GM12878 (cell line): ENCODE measurements at regions not wholly inside any gene's neighbourhood (a gene's known extent, or its start where the extent isn't known, plus 50 kb on each side); places are given as distances from the start of the nearest gene placed in this dataset.

Experiments used
- ATAC-seq: fragments of 200-7000 bp; cut with Tn5 transposase; 3 replicates; pipeline ENCODE4 v1.9.1; 2020; ENCODE audit warnings: mild to moderate bottlenecking, moderate library complexity
- BruUV-seq: library from RNA; stranded (reverse); fragments of 400-500 nt; replicated peaks from 2 replicates; lab custom pipeline; 2021; lab: Mats Ljungman, UMichigan
- CTCF ChIA-PET: fragments of 300-600 bp; sonication (Branson Sonifier 250); formaldehyde crosslinking; extraction: SDS; loops from one replicate; lab custom pipeline; 2021; ENCODE audit warnings: inconsistent platforms; lab: Yijun Ruan, JAX
- POLR2A ChIA-PET: fragments of 350-600 bp; formaldehyde crosslinking; extraction: SDS; loops from one replicate; lab custom pipeline; 2021; ENCODE audit warnings: inconsistent platforms; lab: Charles Lee
- RAD21 ChIA-PET: fragments of 300-600 bp; sonication (Branson Sonifier 250); formaldehyde crosslinking; loops from one replicate; lab custom pipeline; 2023; ENCODE audit warnings: antibody characterized with exemption; ENCODE audit not compliant: unreplicated experiment; lab: Charles Lee
- SMC1A ChIA-PET: fragments of 300-600 bp; sonication (Branson Sonifier 250); formaldehyde crosslinking; loops from one replicate; lab custom pipeline; 2023; ENCODE audit not compliant: unreplicated experiment, uncharacterized antibody; lab: Charles Lee
- DNase-seq: peaks from one replicate; pipeline ENCODE4 v3.0.0-alpha.2; 2011; ENCODE audit warnings: low read depth, low spot score
- FAIRE-seq: peaks from 3 replicates; lab custom pipeline; 2011; peaks lifted over from hg19 to GRCh38; lab: Jason Lieb, UNC
- H2AFZ ChIP-seq: 2 replicates; pipeline ENCODE4 v1.6.0; 2011; ENCODE audit warnings: low read depth, low read length, control low read depth; ENCODE audit not compliant: control insufficient read depth
- H3K27ac ChIP-seq: 2 replicates; pipeline ENCODE4 v1.5.1; 2011; ENCODE audit warnings: control low read depth; ENCODE audit not compliant: control insufficient read depth, insufficient read depth
- H3K27me3 ChIP-seq, 2 experiments: replicated peaks in 1 of 2; 2 replicates each; pipeline versions ENCODE4 v1.6.0 to v1.6.1; 2011; ENCODE audit warnings: low read length in 1 of 2; ENCODE audit not compliant: control insufficient read depth in 2 of 2, insufficient read depth in 2 of 2
- H3K36me3 ChIP-seq, 2 experiments: 2 replicates each; pipeline ENCODE4 v1.5.1; 2011; ENCODE audit warnings: low read length in 1 of 2; ENCODE audit not compliant: control insufficient read depth in 2 of 2, insufficient read depth in 2 of 2
- H3K4me1 ChIP-seq: 2 replicates; pipeline ENCODE4 v1.6.1; 2011; ENCODE audit warnings: mild to moderate bottlenecking, low read length, moderate library complexity, mixed read lengths; ENCODE audit not compliant: control insufficient read depth, insufficient read depth
- H3K4me2 ChIP-seq: 2 replicates; pipeline ENCODE4 v1.6.0; 2011; ENCODE audit warnings: control low read depth; ENCODE audit not compliant: control insufficient read depth, insufficient read depth
- H3K4me3 ChIP-seq: fragments of 200-600 bp; sonication (generic); 2 replicates; pipeline ENCODE4 v1.5.1; 2016
- H3K79me2 ChIP-seq: 2 replicates; pipeline ENCODE4 v1.6.0; 2011; ENCODE audit warnings: low read length; ENCODE audit not compliant: control insufficient read depth, insufficient read depth
- H3K9ac ChIP-seq: 2 replicates; pipeline ENCODE4 v1.8.0; 2011; ENCODE audit warnings: low read length, control low read depth, mixed read lengths; ENCODE audit not compliant: control insufficient read depth, insufficient read depth
- H3K9me3 ChIP-seq: replicated peaks from 3 replicates; pipeline ENCODE4 v1.5.1; 2011; ENCODE audit warnings: mild to moderate bottlenecking, low read length; ENCODE audit not compliant: control insufficient read depth, insufficient read depth
- H4K20me1 ChIP-seq: 2 replicates; pipeline ENCODE4 v1.6.0; 2011; ENCODE audit not compliant: control insufficient read depth, insufficient read depth
- BCL3 ChIP-seq: IDR thresholded peaks from 2 replicates; pipeline ENCODE4 v1.6.1; 2011; ENCODE audit warnings: borderline replicate concordance, low read depth, mild to moderate bottlenecking, moderate library complexity, low read length; ENCODE audit not compliant: insufficient read depth, poor library complexity, severe bottlenecking
- CHD1 ChIP-seq: IDR thresholded peaks from 2 replicates; pipeline ENCODE4 v1.6.1; 2012; ENCODE audit warnings: low read depth, low read length, improper control_type of control experiment
- DPF2 ChIP-seq: fragments of 450-650 bp; IDR thresholded peaks from 2 replicates; pipeline ENCODE4 v1.6.1; 2017; ENCODE audit warnings: mild to moderate bottlenecking
- EP300 ChIP-seq, 2 experiments: fragments of 150-350 bp in 1 of 2; IDR thresholded peaks; 2 replicates each; pipeline ENCODE4 v1.6.1; 2011 to 2012; ENCODE audit warnings: low read depth in 2 of 2, low read length in 2 of 2, borderline replicate concordance in 1 of 2, improper control_type of control experiment in 1 of 2, inconsistent platforms in 1 of 2; ENCODE audit not compliant: control insufficient read depth in 1 of 2
- FOXM1 ChIP-seq: IDR thresholded peaks from 2 replicates; pipeline ENCODE4 v1.6.1; 2012; ENCODE audit warnings: low read depth, mild to moderate bottlenecking, inconsistent platforms, low read length, moderate library complexity
- HDAC6 ChIP-seq: fragments of 200-600 bp; sonication (generic); IDR thresholded peaks from one replicate; pipeline ENCODE4 v1.8.0; 2017; ENCODE audit warnings: antibody characterized with exemption; ENCODE audit not compliant: unreplicated experiment
- KDM1A ChIP-seq: fragments of 200-600 bp; sonication (generic); IDR thresholded peaks from 2 replicates; pipeline ENCODE4 v1.6.1; 2016; ENCODE audit warnings: borderline replicate concordance
- MEF2A ChIP-seq: IDR thresholded peaks from 2 replicates; pipeline ENCODE4 v1.6.1; 2011; ENCODE audit warnings: low read depth, mild to moderate bottlenecking, low read length, moderate library complexity; ENCODE audit not compliant: insufficient read depth
- MTA2 ChIP-seq: fragments of 450-650 bp; IDR thresholded peaks from 2 replicates; pipeline ENCODE4 v1.6.1; 2016; ENCODE audit warnings: low read depth, mild to moderate bottlenecking, moderate library complexity
- NFYB ChIP-seq: IDR thresholded peaks from 2 replicates; pipeline ENCODE4 v1.6.1; 2011; ENCODE audit warnings: low read depth, mild to moderate bottlenecking, low read length, improper control_type of control experiment, moderate library complexity; ENCODE audit not compliant: insufficient read depth
- REST ChIP-seq: IDR thresholded peaks from 2 replicates; pipeline ENCODE4 v1.6.1; 2012; ENCODE audit warnings: mild to moderate bottlenecking, low read depth, low read length
- ZBTB11 ChIP-seq: fragments of 450-650 bp; formaldehyde crosslinking; IDR thresholded peaks from 2 replicates; pipeline ENCODE4 v1.5.0; 2022; ENCODE audit warnings: mild to moderate bottlenecking, missing genetic modification characterization
- ZSCAN29 ChIP-seq: fragments of 450-650 bp; IDR thresholded peaks from 2 replicates; pipeline ENCODE4 v1.6.1; 2017; ENCODE audit warnings: mild to moderate bottlenecking, moderate library complexity
- WGBS: methylation state at CpG from one replicate; pipeline ENCODE4 v1.1.6; 2016; ENCODE audit warnings: low lambda C conversion rate; ENCODE audit not compliant: insufficient replicate concordance, insufficient coverage; ENCODE audit errors: missing lambda C conversion rate; 5-methylcytosine and 5-hydroxymethylcytosine counted together
- in situ Hi-C: fragments of 300-500 bp; cut with MboI; formaldehyde crosslinking; loops from 9 replicates; pipeline ENCODE4 v1.14.3; 2018; ENCODE audit warnings: mixed read lengths
- intact Hi-C: fragments of 100-400 bp; cut with micrococcal nuclease; formaldehyde crosslinking; loops from one replicate; pipeline ENCODE4 v1.14.2; 2022; ENCODE audit not compliant: unreplicated experiment
- TF ChIP-seq, protein P1 (sequence below): IDR thresholded peaks from 2 replicates; pipeline ENCODE4 v1.6.1; 2011; ENCODE audit warnings: low read depth, low read length, improper control_type of control experiment, borderline replicate concordance

GRCh38 chr6:10098756-10099528 lies 315.9 kb downstream of the TFAP2A start:
- 25% methylated on average over 27 of the region's 27 CpGs for WGBS
- in situ Hi-C loops (no loop called here), intact Hi-C loops (no loop called here)
- H3K4me2 ChIP-seq = no peak overlapping the region
- SMC1A ChIA-PET = no interaction called here
- H3K36me3 ChIP-seq = no peaks in the 10 kb centered on the region
- H3K4me1 ChIP-seq = no peaks in the 10 kb centered on the region
- H4K20me1 ChIP-seq = no peaks in the 10 kb centered on the region
- no peak for FAIRE-seq
- H3K79me2 ChIP-seq = no peaks in the 10 kb centered on the region
- H2AFZ ChIP-seq = no peak overlapping the region
- no peak overlapping the region for H3K9ac ChIP-seq
- no peak overlapping the region for H3K4me3 ChIP-seq
- CTCF ChIA-PET = no interaction called here
- RAD21 ChIA-PET = no interaction called here
- H3K9me3 ChIP-seq = no peaks in the 10 kb centered on the region; the same call in 2 of the 3 replicates
- no peak for DNase-seq
- H3K27ac ChIP-seq = no peak overlapping the region
- no peaks in the 10 kb centered on the region for H3K27me3 ChIP-seq
- BruUV-seq = no TSS peak
- POLR2A ChIA-PET = no interaction called here
- ATAC-seq = no peak
- TF ChIP-seq ZSCAN29 (no peak), MTA2 (no peak), NFYB (no peak), KDM1A (no peak), FOXM1 (no peak), DPF2 (no peak), ZBTB11 (CRISPR knock-in tag) (no peak), HDAC6 (no peak), BCL3 (no peak), MEF2A (no peak), EP300 (IDR thresholded peaks at IDR 0.05; ENCODE audit: borderline replicate concordance in 1 of 2, control insufficient read depth in 1 of 2, low read depth in 2 of 2, low read length in 2 of 2) (no peak), CHD1 (no peak), REST (no peak)
- TF ChIP-seq, protein P1, sequence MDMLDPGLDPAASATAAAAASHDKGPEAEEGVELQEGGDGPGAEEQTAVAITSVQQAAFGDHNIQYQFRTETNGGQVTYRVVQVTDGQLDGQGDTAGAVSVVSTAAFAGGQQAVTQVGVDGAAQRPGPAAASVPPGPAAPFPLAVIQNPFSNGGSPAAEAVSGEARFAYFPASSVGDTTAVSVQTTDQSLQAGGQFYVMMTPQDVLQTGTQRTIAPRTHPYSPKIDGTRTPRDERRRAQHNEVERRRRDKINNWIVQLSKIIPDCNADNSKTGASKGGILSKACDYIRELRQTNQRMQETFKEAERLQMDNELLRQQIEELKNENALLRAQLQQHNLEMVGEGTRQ = no peak
